ENCODE measurements at regions not wholly inside any gene's neighbourhood (a gene's known extent, or its start where the extent isn't known, plus 50 kb on each side); places are given as distances from the start of the nearest gene placed in this dataset.

GRCh38 chr4:22115262-22115661, 166.7 kb upstream of the KCNIP4 start:
- no peak for DNase-seq

- no peak for DNase-seq
Measured at GRCh38 chr4:22103768-22104167, 155.2 kb upstream of the KCNIP4 start.

GRCh38 chr4:22099896-22100295, 151.3 kb upstream of the KCNIP4 start:
- no peak for DNase-seq

GRCh38 chr4:22097596-22097995, 149.0 kb upstream of the KCNIP4 start:
- peak in 3 of 56 donors; percentile 1 to 2 (median 1) for DNase-seq

GRCh38 chr4:22094217-22094616, 145.6 kb upstream of the KCNIP4 start:
- DNase-seq: no peak

- no peak for DNase-seq
Measured at GRCh38 chr4:22093126-22093525, 144.6 kb upstream of the KCNIP4 start.

- no peak for DNase-seq
Measured at GRCh38 chr4:22091906-22092305, 143.3 kb upstream of the KCNIP4 start.

- DNase-seq: no peak
Measured at GRCh38 chr4:22091352-22091717, 142.8 kb upstream of the KCNIP4 start.

GRCh38 chr4:22090661-22091351, 142.2 kb upstream of the KCNIP4 start:
- DNase-seq: no peak

- DNase-seq: no peak
Measured at GRCh38 chr4:22077571-22077970, 129.0 kb upstream of the KCNIP4 start.

GRCh38 chr4:22072726-22073125, 124.2 kb upstream of the KCNIP4 start:
- DNase-seq: no peak

GRCh38 chr4:22072240-22072639, 123.7 kb upstream of the KCNIP4 start:
- no peak for DNase-seq

GRCh38 chr4:22071749-22072148, 123.2 kb upstream of the KCNIP4 start:
- no peak for DNase-seq

- no peak for DNase-seq
Measured at GRCh38 chr4:22070256-22070655, 121.7 kb upstream of the KCNIP4 start.

GRCh38 chr4:22063613-22064012, 115.0 kb upstream of the KCNIP4 start:
- no peak for DNase-seq

- no peak for DNase-seq
Measured at GRCh38 chr4:22062676-22063075, 114.1 kb upstream of the KCNIP4 start.

GRCh38 chr4:22055954-22056353, 107.4 kb upstream of the KCNIP4 start:
- DNase-seq: peak in 2 of 56 donors; percentile 5

GRCh38 chr4:22052076-22052475, 103.5 kb upstream of the KCNIP4 start:
- DNase-seq: peak in 5 of 56 donors; percentile 0 to 42 (median 7)

- no peak for DNase-seq
Measured at GRCh38 chr4:22048323-22048722, 99.8 kb upstream of the KCNIP4 start.

- DNase-seq: no peak
Measured at GRCh38 chr4:22047793-22048192, 99.2 kb upstream of the KCNIP4 start.

- no peak for DNase-seq
Measured at GRCh38 chr4:22045051-22045630, 96.6 kb upstream of the KCNIP4 start.

GRCh38 chr4:22031423-22031822, 82.9 kb upstream of the KCNIP4 start:
- DNase-seq: no peak

- no peak for DNase-seq
Measured at GRCh38 chr4:22030881-22031280, 82.3 kb upstream of the KCNIP4 start.

GRCh38 chr4:22030307-22030706, 81.7 kb upstream of the KCNIP4 start:
- peak in 1 of 56 donors; percentile 11 for DNase-seq
